ENCODE measurements at regions not wholly inside any gene's neighbourhood (a gene's known extent, or its start where the extent isn't known, plus 50 kb on each side); places are given as distances from the start of the nearest gene placed in this dataset.

- DNase-seq (ENCODE audit: low spot score): no peak
- intact Hi-C loops (cut with DNase I): no loop called here
Observed at GRCh38 chr1:87786861-87787545, 458.3 kb downstream of the LMO4 start.

DNA sequence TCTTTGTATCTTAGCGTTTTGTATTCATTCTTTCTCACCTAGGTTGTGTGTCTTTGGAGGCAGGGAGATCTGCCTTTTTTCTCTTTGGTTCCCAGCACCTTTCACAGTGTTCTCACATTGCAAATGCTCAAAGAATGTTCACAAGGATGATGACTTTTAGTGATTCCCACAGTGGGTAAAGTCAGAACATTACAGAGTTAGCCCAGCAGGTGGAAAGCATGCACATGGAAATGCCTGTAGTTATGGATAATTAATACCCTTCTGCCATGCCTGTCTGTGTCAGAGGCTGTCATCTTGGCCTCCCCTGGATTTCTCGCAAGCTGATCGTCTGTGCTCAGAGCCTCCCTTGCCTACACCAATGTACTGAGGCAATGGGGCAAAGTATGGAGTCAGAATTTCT lies 458.9 kb downstream of the LMO4 start:
- intact Hi-C loops (cut with DNase I): no loop called here
- no peak for DNase-seq (ENCODE audit: low spot score)

- intact Hi-C loops (cut with DNase I): no loop called here
- DNase-seq (ENCODE audit: low spot score): no peak
Observed at GRCh38 chr1:87790756-87791155, 462.1 kb downstream of the LMO4 start.

GRCh38 chr1:87791931-87792740 lies 463.5 kb downstream of the LMO4 start:
- intact Hi-C loops (cut with DNase I): no loop called here
- DNase-seq (ENCODE audit: low spot score): no peak

DNA sequence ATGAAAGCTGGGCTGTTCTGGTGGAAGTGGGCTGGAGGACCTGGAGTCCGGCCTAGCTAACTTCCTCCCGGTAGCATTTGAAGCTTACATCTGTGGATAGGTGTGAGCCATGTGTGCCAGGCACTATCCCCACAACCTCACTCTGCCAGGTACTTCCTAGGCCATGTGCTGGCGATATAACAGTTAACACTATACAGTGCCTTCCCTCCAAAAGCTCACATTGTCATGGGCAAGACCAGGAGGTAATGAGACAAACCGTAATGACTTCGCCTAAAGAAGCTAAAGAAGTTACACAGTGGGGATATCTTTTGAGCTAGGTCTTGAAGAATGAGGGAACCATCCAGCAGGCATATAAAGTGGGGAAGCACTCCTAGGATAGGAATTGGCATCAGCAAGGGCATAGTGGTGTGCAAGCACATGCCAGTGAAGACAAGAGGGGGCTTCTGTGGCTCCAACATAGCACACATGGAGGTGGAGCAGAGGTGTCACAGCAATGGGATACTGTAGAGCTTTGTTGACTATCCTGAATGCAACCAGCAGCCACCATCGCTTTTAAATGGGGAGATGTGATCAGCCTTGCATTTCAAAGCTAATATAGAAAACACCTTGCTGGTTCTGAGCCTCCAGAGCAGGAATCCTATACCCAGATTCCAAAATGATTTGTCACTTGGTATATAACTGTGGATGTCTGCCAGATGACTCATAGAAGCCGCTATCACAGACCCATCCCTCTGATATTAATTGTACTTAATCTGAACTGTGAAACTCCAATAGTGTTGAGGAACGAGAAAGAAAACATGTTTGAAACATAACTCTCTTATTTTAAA lies 466.3 kb downstream of the LMO4 start:
- no peak for DNase-seq (ENCODE audit: low spot score)
- intact Hi-C loops (cut with DNase I): no loop called here

DNA sequence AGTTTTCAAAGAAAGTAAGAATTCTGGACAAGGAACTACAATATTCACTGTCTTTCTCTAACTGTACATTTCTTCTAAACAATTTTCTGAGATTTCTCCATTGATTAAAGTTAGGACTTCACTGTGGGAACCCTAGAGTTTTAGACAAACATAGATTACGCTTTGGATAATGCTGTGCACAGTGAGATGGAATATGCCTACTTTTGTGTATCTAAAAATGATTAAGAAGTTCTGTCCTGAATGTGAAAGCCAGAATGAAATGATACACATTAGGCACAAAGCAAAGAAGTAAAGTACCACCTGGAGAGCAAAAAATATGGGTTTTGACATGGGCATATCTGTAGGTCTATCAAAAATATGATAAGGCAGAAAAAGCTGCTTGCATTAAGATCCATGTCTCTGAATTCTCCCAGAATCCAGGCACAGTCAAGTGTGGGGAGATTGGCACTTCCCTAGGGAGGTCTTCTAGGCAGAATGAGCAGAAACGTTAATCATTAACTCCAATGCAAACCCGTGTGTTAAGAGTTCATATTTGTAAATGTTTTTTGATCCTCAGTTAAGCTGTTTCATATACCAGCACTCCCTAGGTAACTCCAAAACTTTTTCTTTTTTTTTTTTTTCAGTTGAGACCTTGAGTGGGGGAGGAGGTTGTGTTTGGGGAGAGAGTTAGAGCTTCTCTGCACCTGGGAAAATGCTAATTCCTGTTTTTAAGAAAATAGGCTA lies 467.1 kb downstream of the LMO4 start:
- intact Hi-C loops (cut with DNase I): no loop called here
- no peak for DNase-seq (ENCODE audit: low spot score)

DNA sequence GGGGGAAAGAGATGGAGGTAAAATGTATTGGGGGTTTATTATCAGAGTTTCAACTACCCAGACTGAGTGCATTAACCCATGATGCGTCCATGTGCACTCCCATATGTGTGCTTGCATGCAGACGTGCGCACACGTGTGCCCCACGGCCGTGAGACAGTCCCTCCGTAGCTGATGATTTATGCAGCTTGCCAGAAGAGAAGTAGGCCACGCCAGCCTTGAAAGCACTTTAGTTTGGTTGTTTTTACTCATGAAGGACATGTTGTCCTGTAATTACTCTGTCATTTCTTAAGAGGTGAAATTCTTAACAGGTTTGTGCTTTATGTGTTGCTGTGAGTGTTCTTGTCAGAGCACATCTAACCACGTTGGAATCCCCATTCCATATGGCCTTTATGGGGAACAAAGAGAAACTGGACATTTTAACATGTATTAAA lies 467.8 kb downstream of the LMO4 start:
- intact Hi-C loops (cut with DNase I): no loop called here
- no peak for DNase-seq (ENCODE audit: low spot score)

DNA sequence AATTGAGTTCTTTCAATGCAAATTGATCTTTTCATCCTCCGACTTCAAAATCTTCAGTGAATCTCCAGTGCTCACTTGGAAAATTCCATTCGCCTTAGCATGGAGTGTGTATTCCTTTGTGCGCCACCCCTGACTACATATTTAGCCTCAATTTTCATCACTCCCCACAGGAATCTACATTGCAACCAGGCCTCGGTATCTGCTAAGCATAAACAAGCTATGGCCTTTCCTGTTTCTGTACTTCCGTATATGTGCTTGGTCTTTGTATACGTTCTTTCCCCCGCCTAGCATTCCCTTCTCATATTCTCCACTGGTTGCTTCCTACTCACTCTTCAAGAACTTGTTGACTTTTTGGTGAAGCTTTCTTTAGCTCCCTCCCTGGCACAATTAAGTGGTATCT lies 470.8 kb downstream of the LMO4 start:
- DNase-seq (ENCODE audit: low spot score): no peak
- intact Hi-C loops (cut with DNase I): no loop called here

GRCh38 chr1:87800006-87800405 lies 471.3 kb downstream of the LMO4 start:
- no peak for DNase-seq (ENCODE audit: low spot score)
- intact Hi-C loops (cut with DNase I): no loop called here

DNA sequence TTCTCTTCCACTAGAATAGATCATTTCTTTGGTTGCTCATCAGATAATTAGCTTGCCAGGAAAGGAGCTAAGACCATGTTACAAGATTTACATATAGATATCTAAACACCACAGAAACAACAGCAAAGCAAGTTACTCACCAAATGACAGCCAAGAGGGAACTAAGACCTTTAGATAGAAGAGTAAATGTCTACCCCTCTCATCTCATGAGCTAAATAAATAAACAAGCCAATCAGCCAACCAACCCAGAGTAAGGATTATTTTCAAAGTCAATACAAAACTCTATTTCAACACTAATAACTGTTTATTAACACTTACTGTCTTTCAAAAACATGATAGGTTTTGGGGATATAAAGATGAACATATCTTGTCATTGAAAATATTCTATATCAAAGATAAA lies 474.7 kb downstream of the LMO4 start:
- DNase-seq (ENCODE audit: low spot score): no peak
- intact Hi-C loops (cut with DNase I): no loop called here

DNA sequence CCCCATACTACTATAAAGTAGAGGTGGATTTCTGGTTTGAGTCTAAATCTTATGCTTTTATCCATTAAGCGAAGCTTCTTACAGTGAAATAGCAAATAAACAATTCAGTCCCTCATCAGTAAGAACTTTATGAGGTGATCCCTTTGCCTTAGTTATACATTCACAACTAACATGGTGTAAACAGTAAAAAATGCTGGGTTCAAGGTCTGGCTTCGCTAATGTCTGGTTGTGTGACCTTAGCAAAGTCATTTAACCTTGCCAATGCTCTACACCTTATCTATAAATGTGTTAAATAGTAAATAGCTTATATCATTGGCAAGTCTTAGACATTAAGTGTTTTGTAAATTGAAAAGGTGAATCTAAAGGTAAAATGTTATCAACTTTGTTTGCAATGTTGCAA lies 475.4 kb downstream of the LMO4 start:
- no peak for DNase-seq (ENCODE audit: low spot score)
- intact Hi-C loops (cut with DNase I): no loop called here

GRCh38 chr1:87805666-87806378 lies 477.1 kb downstream of the LMO4 start:
- DNase-seq (ENCODE audit: low spot score): no peak
- intact Hi-C loops (cut with DNase I): no loop called here

GRCh38 chr1:87806379-87807094 lies 477.9 kb downstream of the LMO4 start:
- intact Hi-C loops (cut with DNase I): no loop called here
- no peak for DNase-seq (ENCODE audit: low spot score)

DNA sequence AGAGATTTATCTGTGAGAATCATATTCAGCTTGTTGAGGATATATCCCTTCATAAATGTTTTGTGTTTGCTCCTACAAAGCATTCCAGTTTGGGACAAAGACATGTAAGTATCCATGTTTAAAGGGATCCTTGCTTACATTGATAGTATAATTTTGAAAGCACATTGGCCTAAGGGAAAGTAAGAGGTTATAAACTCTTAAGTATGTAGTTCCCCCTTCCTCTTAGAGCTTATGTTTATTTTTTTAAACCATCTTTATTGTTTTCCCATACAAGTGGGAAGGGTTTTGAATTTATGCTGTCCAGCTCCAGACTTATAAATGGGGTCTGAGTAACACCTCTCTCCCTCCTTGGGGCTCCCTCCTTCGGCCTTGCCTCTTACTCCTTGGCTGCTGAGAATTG lies 481.5 kb downstream of the LMO4 start:
- intact Hi-C loops (cut with DNase I): no loop called here
- no peak for DNase-seq (ENCODE audit: low spot score)

DNA sequence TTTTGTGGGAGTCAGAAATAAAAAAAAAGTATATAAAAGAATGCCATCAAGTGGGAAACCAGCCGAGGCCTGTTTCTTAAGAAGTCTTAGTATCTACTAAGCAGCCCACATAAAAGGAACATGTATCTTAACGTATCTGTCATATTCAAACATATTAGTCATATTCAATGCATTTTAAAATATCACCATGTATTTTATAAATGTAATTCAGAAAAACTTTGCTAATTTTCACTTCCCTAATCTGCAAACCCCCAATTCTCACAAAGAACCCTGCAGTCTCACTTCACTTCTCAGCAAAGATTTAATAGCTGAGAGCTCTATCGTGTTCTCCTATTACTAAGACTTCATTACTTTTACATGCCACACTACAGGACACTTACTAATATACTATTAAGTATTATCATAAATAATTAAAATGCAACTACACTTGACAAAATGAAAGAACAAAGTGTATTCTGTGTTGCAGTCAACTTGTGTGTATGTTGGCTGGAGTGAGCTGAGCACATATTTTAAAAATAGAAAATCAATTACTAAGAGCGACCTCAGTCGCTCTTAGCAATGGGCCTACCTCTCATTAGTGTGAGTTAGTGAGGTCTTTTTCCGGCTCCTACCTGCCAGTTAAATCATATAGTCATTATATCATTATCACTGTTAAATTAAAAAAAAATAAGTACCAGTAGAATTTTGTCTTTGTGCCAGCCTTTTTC lies 484.3 kb downstream of the LMO4 start:
- no peak for DNase-seq (ENCODE audit: low spot score)
- intact Hi-C loops (cut with DNase I): no loop called here

- DNase-seq (ENCODE audit: low spot score): no peak
Observed at GRCh38 chr1:87814573-87814972, 485.9 kb downstream of the LMO4 start.

GRCh38 chr1:87816646-87817045 lies 488.0 kb downstream of the LMO4 start:
- intact Hi-C loops (cut with DNase I): no loop called here
- DNase-seq (ENCODE audit: low spot score): no peak

More at GRCh38 chr1:87814573-87814972, 485.9 kb downstream of the LMO4 start:
- intact Hi-C loops (cut with DNase I): no loop called here
